Tibial nerve (tissue), 4 donors: ENCODE measurements at regions not wholly inside any gene's neighbourhood (a gene's known extent, or its start where the extent isn't known, plus 50 kb on each side); places are given as distances from the start of the nearest gene placed in this dataset.
"Not testable (repeated sequence)": the region's sequence is repeated elsewhere in the genome, so short reads cannot be mapped to it uniquely, and the experiment has no call there.

ENCODE experiments used
- DNase-seq, 2 donors: peaks; one replicate each; pipeline ENCODE4 v3.0.0-alpha.2; 2019; ENCODE audit warnings: low spot score in 2 of 2
- H3K27ac ChIP-seq, 4 donors: fragments of 200-600 bp; sonication (generic) in 3 of 4; one replicate each; pipeline ENCODE4 v1.5.1; 2017 to 2019; ENCODE audit warnings: mild to moderate bottlenecking in 1 of 4
- H3K27me3 ChIP-seq, 2 donors: fragments of 200-600 bp; sonication (generic) in 1 of 2; one replicate each; pipeline versions ENCODE4 v1.5.1 to v1.6.0; 2017 to 2019
- H3K36me3 ChIP-seq, 3 donors: fragments of 200-600 bp; sonication (generic); one replicate each; pipeline ENCODE4 v1.5.1; 2018 to 2019
- H3K4me1 ChIP-seq, 4 donors: fragments of 200-600 bp; sonication (generic) in 3 of 4; one replicate each; pipeline ENCODE4 v1.5.1; 2017 to 2019
- H3K4me3 ChIP-seq, 4 donors: fragments of 200-600 bp; sonication (generic) in 3 of 4; one replicate each; pipeline ENCODE4 v1.5.1; 2017 to 2019; ENCODE audit warnings: mild to moderate bottlenecking in 1 of 4, moderate library complexity in 1 of 4
- H3K9me3 ChIP-seq, 4 donors: fragments of 200-600 bp; sonication (generic) in 3 of 4; one replicate each; pipeline ENCODE4 v1.5.1; 2017 to 2019
- CTCF ChIP-seq, 5 experiments: fragments of 200-600 bp in 3 of 5; fragments of 450-650 bp in 2 of 5; sonication (generic) in 3 of 5; IDR thresholded peaks; one replicate each; pipeline ENCODE4 v1.5.1; 2016 to 2019; ENCODE audit warnings: antibody characterized with exemption in 5 of 5, mild to moderate bottlenecking in 3 of 5, moderate library complexity in 2 of 5
- EP300 ChIP-seq, 2 donors: sonication (generic); formaldehyde crosslinking; IDR thresholded peaks; one replicate each; pipeline ENCODE4 v1.6.1; 2017; ENCODE audit warnings: antibody characterized with exemption in 2 of 2, mild to moderate bottlenecking in 1 of 2
- POLR2A ChIP-seq, 2 donors: fragments of 450-650 bp; IDR thresholded peaks; one replicate each; pipeline ENCODE4 v1.6.1; 2017; ENCODE audit warnings: antibody characterized with exemption in 2 of 2, mild to moderate bottlenecking in 2 of 2, moderate library complexity in 2 of 2
- WGBS, 2 donors: methylation state at CpG; one replicate each; pipeline ENCODE4 v1.1.5; 2018; 5-methylcytosine and 5-hydroxymethylcytosine counted together

DNA sequence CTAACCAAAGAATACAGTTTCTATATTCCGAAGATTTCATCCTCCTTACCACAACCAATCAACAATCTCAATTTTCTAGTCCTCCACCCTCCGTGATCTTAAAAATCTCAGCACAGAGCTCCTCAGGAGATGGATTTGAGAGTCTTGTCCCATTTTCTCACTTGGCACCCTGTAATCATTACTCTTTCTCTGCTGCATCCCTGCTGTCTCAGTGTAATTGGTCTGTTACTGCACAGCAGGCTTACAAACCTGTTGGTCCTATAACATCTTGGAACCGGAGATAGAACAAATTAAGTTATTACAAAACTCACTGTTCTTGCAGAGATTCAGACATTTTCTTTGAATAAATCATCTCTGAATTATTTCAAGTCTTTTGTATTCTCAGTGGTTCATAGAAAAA lies 1227.2 kb downstream of the JRKL start:
- Histone ChIP-seq H3K4me1 (no peaks in the 10 kb centered on the region), H3K27ac (no peak overlapping the region), H3K36me3 (no peaks in the 10 kb centered on the region), H3K9me3 (no peaks in the 10 kb centered on the region), H3K27me3 (no peaks in the 10 kb centered on the region), H3K4me3 (no peak overlapping the region)
- TF ChIP-seq CTCF (IDR thresholded peaks at IDR 0.05), result no peak
- TF ChIP-seq POLR2A (IDR thresholded peaks at IDR 0.05), result no peak
- no peak for TF ChIP-seq EP300 (IDR thresholded peaks at IDR 0.05)
- DNase-seq, result no peak
- WGBS, 2 donors, result 95 to 99% methylated on average over 3 of the region's 3 CpGs

DNA sequence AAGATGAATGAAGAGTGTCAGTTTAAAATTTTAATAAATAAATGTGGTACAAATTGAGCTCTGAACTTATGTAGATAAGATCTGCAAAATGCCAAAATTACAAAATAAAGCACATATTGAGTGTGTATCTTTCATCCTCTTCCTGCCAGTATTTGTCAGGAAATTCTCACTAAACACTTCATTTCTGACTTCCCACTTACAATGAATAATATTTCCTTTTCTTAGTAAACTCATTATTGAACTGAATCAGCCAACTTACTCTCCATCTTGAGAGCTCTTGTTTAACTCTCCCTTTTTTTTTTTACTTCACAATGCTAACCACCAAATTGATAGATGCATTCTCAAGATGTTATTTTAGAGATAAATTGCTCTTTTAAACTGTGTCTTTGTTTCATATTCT lies 1230.2 kb downstream of the JRKL start:
- TF ChIP-seq POLR2A (IDR thresholded peaks at IDR 0.05) (no peak), CTCF (IDR thresholded peaks at IDR 0.05) (no peak), EP300 (IDR thresholded peaks at IDR 0.05) (no peak)
- H3K4me3 ChIP-seq, result no peak overlapping the region
- H3K4me1 ChIP-seq, result no peaks in the 10 kb centered on the region
- H3K36me3 ChIP-seq, result no peaks in the 10 kb centered on the region
- H3K27ac ChIP-seq, result no peak overlapping the region
- H3K27me3 ChIP-seq, result no peaks in the 10 kb centered on the region
- DNase-seq, result no peak
- no peaks in the 10 kb centered on the region for H3K9me3 ChIP-seq

DNA sequence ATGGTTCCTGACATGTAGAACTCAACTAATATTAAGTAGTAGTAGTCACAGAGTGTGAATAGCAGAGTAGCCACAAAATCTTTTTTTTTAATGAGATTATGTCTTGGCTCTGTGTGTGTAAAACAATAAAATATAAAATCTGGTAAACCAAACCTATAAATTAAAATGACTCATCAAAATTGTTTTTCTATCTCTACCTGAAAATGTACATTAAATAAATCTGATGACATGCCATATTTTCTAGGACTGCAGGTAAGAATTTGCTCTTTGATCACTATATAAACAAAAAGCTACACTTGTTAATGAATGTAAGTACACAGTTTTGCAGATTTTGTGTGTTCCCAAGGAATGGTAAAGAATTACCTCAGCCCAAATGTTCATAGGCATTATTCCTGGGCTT lies 1231.5 kb downstream of the JRKL start:
- no peaks in the 10 kb centered on the region for H3K9me3 ChIP-seq

GRCh38 chr11:97622795-97623194 lies 1233.0 kb downstream of the JRKL start:
- H3K36me3 ChIP-seq, result no peaks in the 10 kb centered on the region
- no peak overlapping the region for H3K4me3 ChIP-seq
- no peaks in the 10 kb centered on the region for H3K4me1 ChIP-seq
- 79 to 87% methylated on average over 2 of the region's 2 CpGs for WGBS, 2 donors
- TF ChIP-seq EP300 (IDR thresholded peaks at IDR 0.05) (no peak), CTCF (IDR thresholded peaks at IDR 0.05) (no peak), POLR2A (IDR thresholded peaks at IDR 0.05) (no peak)
- no peaks in the 10 kb centered on the region for H3K9me3 ChIP-seq
- H3K27me3 ChIP-seq, result no peaks in the 10 kb centered on the region
- no peak for DNase-seq
- no peak overlapping the region for H3K27ac ChIP-seq

More for the DNA sequence above, 1231.5 kb downstream of the JRKL start:
- Histone ChIP-seq H3K4me3 (no peak overlapping the region), H3K36me3 (no peaks in the 10 kb centered on the region), H3K27ac (no peak overlapping the region), H3K4me1 (no peaks in the 10 kb centered on the region), H3K27me3 (no peaks in the 10 kb centered on the region)
- no peak for TF ChIP-seq POLR2A (IDR thresholded peaks at IDR 0.05)
- TF ChIP-seq EP300 (IDR thresholded peaks at IDR 0.05), result no peak
- TF ChIP-seq CTCF (IDR thresholded peaks at IDR 0.05), result no peak
- no peak for DNase-seq

DNA sequence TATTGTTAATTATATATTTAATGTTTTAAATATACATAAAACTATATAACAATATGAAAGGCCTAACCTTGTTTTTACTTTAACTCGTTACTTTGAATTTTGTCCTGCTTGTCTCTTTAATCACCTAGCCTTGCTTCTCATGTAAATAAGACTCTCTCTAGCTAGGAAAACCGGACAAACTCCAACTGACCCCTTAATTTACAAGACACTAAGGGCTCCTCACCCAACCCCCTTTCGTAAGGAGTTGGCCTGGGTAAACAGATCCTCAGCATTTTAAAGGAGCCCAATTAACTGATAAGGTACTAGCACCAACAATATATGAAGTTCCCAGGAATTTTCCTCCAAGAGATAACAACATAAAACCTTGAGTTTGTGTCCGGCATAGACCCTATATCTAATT lies 1246.9 kb downstream of the JRKL start:
- not testable (repeated sequence) for H3K4me3 ChIP-seq, H3K4me1 ChIP-seq, H3K36me3 ChIP-seq, H3K27ac ChIP-seq, DNase-seq, H3K27me3 ChIP-seq
- H3K9me3 ChIP-seq, result peaks cover 0 to 13% (median 0%) of the 10 kb centered on the region in 4 donors
- 59 to 69% methylated on average over 4 of the region's 4 CpGs for WGBS, 2 donors

- TF ChIP-seq CTCF (IDR thresholded peaks at IDR 0.05) (no peak), EP300 (IDR thresholded peaks at IDR 0.05) (no peak)
- no peaks in the 10 kb centered on the region for H3K4me1 ChIP-seq
- no peaks in the 10 kb centered on the region for H3K36me3 ChIP-seq
- H3K9me3 ChIP-seq, result peaks cover 0 to 13% (median 0%) of the 10 kb centered on the region in 4 donors
- H3K27me3 ChIP-seq, result no peaks in the 10 kb centered on the region
- no peak overlapping the region for H3K27ac ChIP-seq
- DNase-seq, result no peak
- no peak overlapping the region for H3K4me3 ChIP-seq
These were observed 1247.9 kb downstream of the JRKL start for GRCh38 chr11:97637701-97638100.
